Gastroesophageal sphincter (tissue), 2 donors: ENCODE measurements at regions not wholly inside any gene's neighbourhood (a gene's known extent, or its start where the extent isn't known, plus 50 kb on each side); places are given as distances from the start of the nearest gene placed in this dataset.

Experiments
- EP300 ChIP-seq: sonication (generic); formaldehyde crosslinking; IDR thresholded peaks from one replicate; pipeline ENCODE4 v1.6.1; 2017; ENCODE audit warnings: antibody characterized with exemption, mild to moderate bottlenecking
- POLR2A ChIP-seq, 2 donors: fragments of 450-650 bp; IDR thresholded peaks; one replicate each; pipeline ENCODE4 v1.6.1; 2017; ENCODE audit warnings: antibody characterized with exemption in 2 of 2, mild to moderate bottlenecking in 2 of 2, moderate library complexity in 1 of 2

DNA sequence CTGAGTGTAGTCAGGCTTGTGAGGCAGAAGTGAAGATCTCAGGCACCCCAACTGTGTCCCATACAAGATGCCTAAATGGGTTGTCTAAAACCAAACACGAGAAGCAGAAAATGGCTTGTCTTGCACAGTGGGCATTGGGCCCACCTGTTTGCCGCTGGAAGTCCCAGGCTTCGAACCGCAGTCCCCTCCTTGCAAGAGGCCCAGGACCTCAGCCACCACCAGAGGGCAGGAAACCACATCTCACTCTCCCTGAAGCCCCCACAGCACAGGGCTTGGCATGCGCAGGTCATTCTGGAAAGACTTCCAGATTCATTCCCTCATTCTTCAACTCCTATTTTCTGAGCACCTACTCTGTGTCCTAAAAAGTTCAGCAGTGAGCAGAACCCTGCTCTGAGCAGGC, 973.7 kb downstream of the UQCRFS1 start:
- TF ChIP-seq POLR2A (IDR thresholded peaks at IDR 0.05), result no peak
- no peak for TF ChIP-seq EP300
